Loucy (cell line): ENCODE measurements at regions not wholly inside any gene's neighbourhood (a gene's known extent, or its start where the extent isn't known, plus 50 kb on each side); places are given as distances from the start of the nearest gene placed in this dataset.

Source experiments
- H2AFZ ChIP-seq: fragments of 200-600 bp; sonication (generic); 2 replicates; pipeline ENCODE4 v1.6.0; 2016; ENCODE audit warnings: antibody characterized with exemption, mild to moderate bottlenecking, low read length, moderate library complexity
- H3F3A ChIP-seq: fragments of 200-600 bp; 2 replicates; pipeline ENCODE4 v1.6.0; 2016; ENCODE audit warnings: antibody characterized with exemption, low read depth, mild to moderate bottlenecking
- H3K27me3 ChIP-seq: fragments of 200-600 bp; sonication (generic); 2 replicates; pipeline ENCODE4 v1.6.1; 2014; ENCODE audit warnings: low read length, mild to moderate bottlenecking; ENCODE audit not compliant: insufficient read depth, poor library complexity, severe bottlenecking
- H3K36me3 ChIP-seq: fragments of 200-600 bp; sonication (generic); 2 replicates; pipeline ENCODE4 v1.6.1; 2016; ENCODE audit warnings: low read length; ENCODE audit not compliant: insufficient read depth
- H3K4me1 ChIP-seq: fragments of 200-600 bp; sonication (generic); 2 replicates; pipeline ENCODE4 v1.5.1; 2014; ENCODE audit warnings: low read length, mild to moderate bottlenecking; ENCODE audit not compliant: insufficient read depth, poor library complexity, severe bottlenecking
- H3K4me2 ChIP-seq: fragments of 200-600 bp; sonication (generic); 2 replicates; pipeline ENCODE4 v1.6.0; 2014; ENCODE audit warnings: antibody characterized with exemption, low read length, low read depth, mild to moderate bottlenecking; ENCODE audit not compliant: poor library complexity, severe bottlenecking
- H3K4me3 ChIP-seq: fragments of 200-600 bp; sonication (generic); 2 replicates; pipeline ENCODE4 v1.5.1; 2014; ENCODE audit warnings: low read length, mild to moderate bottlenecking, mixed read lengths; ENCODE audit not compliant: poor library complexity, severe bottlenecking
- H3K79me2 ChIP-seq: fragments of 200-600 bp; sonication (generic); 2 replicates; pipeline ENCODE4 v1.6.1; 2014; ENCODE audit warnings: low read length; ENCODE audit not compliant: insufficient read depth
- H3K9ac ChIP-seq: fragments of 200-600 bp; sonication (generic); 2 replicates; pipeline ENCODE4 v1.6.0; 2014; ENCODE audit warnings: mild to moderate bottlenecking, low read depth, low read length, moderate library complexity; ENCODE audit not compliant: poor library complexity, severe bottlenecking
- H3K9me2 ChIP-seq: fragments of 200-600 bp; sonication (generic); replicated peaks from 2 replicates; pipeline ENCODE4 v1.6.1; 2016; ENCODE audit warnings: low read depth, low read length, mixed read lengths
- H3K9me3 ChIP-seq: fragments of 200-600 bp; sonication (generic); 2 replicates; pipeline ENCODE4 v1.6.1; 2014; ENCODE audit warnings: mild to moderate bottlenecking, antibody characterized with exemption, low read length, low read depth; ENCODE audit not compliant: insufficient read depth
- H4K20me1 ChIP-seq: fragments of 200-600 bp; sonication (generic); 2 replicates; pipeline ENCODE4 v1.6.0; 2014; ENCODE audit warnings: antibody characterized with exemption, low read length, mild to moderate bottlenecking; ENCODE audit not compliant: insufficient read depth, poor library complexity, severe bottlenecking
- EZH2phosphoT487 ChIP-seq: fragments of 200-600 bp; IDR thresholded peaks from 2 replicates; pipeline ENCODE4 v1.6.1; 2018; ENCODE audit warnings: antibody characterized with exemption, mild to moderate bottlenecking, moderate library complexity, borderline replicate concordance
- TF ChIP-seq, protein P1 (sequence below): fragments of 200-600 bp; sonication (generic); conservative IDR thresholded peaks from 2 replicates; pipeline ENCODE4 v1.5.1; 2014; ENCODE audit warnings: mild to moderate bottlenecking, antibody characterized with exemption, low read length

- Histone ChIP-seq H2AFZ (no peak overlapping the region), H3K4me1 (no peaks in the 10 kb centered on the region), H3K27me3 (no peaks in the 10 kb centered on the region), H3F3A (no peaks in the 10 kb centered on the region), H3K4me2 (no peak overlapping the region), H3K9ac (no peak overlapping the region), H3K4me3 (no peak overlapping the region), H3K9me2 (no peaks in the 10 kb centered on the region), H3K36me3 (no peaks in the 10 kb centered on the region), H4K20me1 (no peaks in the 10 kb centered on the region), H3K9me3 (no peaks in the 10 kb centered on the region), H3K79me2 (no peaks in the 10 kb centered on the region)
- TF ChIP-seq, protein P1, sequence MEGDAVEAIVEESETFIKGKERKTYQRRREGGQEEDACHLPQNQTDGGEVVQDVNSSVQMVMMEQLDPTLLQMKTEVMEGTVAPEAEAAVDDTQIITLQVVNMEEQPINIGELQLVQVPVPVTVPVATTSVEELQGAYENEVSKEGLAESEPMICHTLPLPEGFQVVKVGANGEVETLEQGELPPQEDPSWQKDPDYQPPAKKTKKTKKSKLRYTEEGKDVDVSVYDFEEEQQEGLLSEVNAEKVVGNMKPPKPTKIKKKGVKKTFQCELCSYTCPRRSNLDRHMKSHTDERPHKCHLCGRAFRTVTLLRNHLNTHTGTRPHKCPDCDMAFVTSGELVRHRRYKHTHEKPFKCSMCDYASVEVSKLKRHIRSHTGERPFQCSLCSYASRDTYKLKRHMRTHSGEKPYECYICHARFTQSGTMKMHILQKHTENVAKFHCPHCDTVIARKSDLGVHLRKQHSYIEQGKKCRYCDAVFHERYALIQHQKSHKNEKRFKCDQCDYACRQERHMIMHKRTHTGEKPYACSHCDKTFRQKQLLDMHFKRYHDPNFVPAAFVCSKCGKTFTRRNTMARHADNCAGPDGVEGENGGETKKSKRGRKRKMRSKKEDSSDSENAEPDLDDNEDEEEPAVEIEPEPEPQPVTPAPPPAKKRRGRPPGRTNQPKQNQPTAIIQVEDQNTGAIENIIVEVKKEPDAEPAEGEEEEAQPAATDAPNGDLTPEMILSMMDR: no peak
- no peak for TF ChIP-seq EZH2phosphoT487
Measured at GRCh38 chr21:18950045-18950740, 546.6 kb upstream of the TMPRSS15 start.

DNA sequence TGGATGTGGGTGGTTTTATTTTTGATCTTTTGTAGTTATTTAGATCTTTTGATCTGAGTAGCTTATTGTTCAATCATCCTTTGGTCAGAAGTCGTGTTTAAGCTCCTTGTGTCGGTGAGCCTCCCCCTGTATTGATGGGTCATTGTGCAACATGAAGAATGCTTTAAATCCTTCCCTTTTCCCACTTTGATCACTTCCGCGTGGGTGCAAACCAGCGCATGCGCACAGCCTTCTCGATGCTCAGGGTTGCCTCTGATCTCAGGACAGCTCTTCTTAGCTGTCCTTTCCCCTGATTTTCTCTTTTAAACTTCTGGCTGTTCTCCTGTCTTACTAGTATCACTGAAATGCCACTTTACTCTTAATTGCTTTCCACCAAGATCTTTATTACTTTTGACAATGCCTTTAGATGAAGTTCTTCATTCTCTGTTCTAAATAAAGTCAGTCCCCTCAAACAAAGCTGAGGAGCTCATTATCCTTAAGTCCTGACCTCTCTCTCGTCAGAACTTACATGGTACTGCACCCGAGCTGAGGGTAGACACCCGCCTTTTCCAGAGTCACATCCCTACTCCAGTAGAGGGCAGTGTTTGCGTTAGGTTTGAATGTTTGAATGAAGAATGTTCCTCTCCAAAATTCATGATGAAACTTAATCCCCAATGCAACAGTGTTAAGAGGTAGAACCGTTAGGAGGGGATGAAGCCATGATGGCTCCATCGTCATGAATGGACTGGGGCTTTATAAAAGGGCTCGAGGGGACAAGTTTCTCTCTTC, 547.9 kb upstream of the TMPRSS15 start:
- TF ChIP-seq, protein P1: peak; percentile 67
- TF ChIP-seq EZH2phosphoT487: no peak
- Histone ChIP-seq H3K36me3 (no peaks in the 10 kb centered on the region), H3K4me2 (no peak overlapping the region), H3K4me1 (no peaks in the 10 kb centered on the region), H3K27me3 (no peaks in the 10 kb centered on the region), H3K4me3 (no peak overlapping the region), H4K20me1 (no peaks in the 10 kb centered on the region), H3K79me2 (no peaks in the 10 kb centered on the region), H3F3A (no peaks in the 10 kb centered on the region), H2AFZ (no peak overlapping the region), H3K9me2 (no peaks in the 10 kb centered on the region), H3K9ac (no peak overlapping the region), H3K9me3 (no peaks in the 10 kb centered on the region)

DNA sequence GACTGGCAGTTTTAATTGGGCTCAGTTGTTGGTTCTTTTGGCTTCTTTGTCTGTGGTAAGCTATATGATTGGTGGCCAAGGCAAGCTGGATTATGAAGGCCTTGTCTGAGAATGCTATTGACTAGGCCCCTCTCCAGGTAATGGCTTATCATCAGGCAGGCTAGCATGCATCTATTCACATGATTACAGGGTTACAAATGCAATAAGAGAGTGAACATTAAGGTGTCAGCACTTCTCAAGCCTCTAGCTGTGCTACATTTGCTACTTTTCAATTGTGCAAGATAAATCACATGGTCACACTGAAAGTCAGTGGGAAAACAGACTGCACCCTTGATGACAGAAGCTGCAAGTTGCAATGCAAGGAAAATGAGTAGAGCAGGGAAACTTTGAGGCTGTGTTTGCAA, 550.9 kb upstream of the TMPRSS15 start:
- no peaks in the 10 kb centered on the region for H3F3A ChIP-seq
- no peak overlapping the region for H3K9ac ChIP-seq
- no peaks in the 10 kb centered on the region for H3K9me2 ChIP-seq
- TF ChIP-seq, protein P1: no peak
- TF ChIP-seq EZH2phosphoT487: no peak
- H3K4me2 ChIP-seq: no peak overlapping the region
- no peaks in the 10 kb centered on the region for H4K20me1 ChIP-seq
- no peak overlapping the region for H3K4me3 ChIP-seq
- H3K79me2 ChIP-seq: no peaks in the 10 kb centered on the region
- H3K27me3 ChIP-seq: no peaks in the 10 kb centered on the region
- no peaks in the 10 kb centered on the region for H3K4me1 ChIP-seq
- no peak overlapping the region for H2AFZ ChIP-seq
- H3K9me3 ChIP-seq: no peaks in the 10 kb centered on the region
- no peaks in the 10 kb centered on the region for H3K36me3 ChIP-seq
